OCI-LY1 (cell line): ENCODE measurements at regions not wholly inside any gene's neighbourhood (a gene's known extent, or its start where the extent isn't known, plus 50 kb on each side); places are given as distances from the start of the nearest gene placed in this dataset.

ENCODE experiments used
- H2AFZ ChIP-seq: fragments of 200-600 bp; sonication (generic), shearing (Covaris generic); 2 replicates; pipeline ENCODE4 v1.6.0; 2014; ENCODE audit warnings: antibody characterized with exemption, mild to moderate bottlenecking, low read length
- H3F3A ChIP-seq: fragments of 200-600 bp; sonication (generic), shearing (Covaris generic); 2 replicates; pipeline ENCODE4 v1.6.0; 2014; ENCODE audit warnings: mild to moderate bottlenecking, antibody characterized with exemption, low read length, moderate library complexity; ENCODE audit not compliant: insufficient read depth
- H3K27ac ChIP-seq: fragments of 200-600 bp; sonication (generic); 2 replicates; pipeline ENCODE4 v1.5.1; 2014; ENCODE audit warnings: low read length, mixed run types, mild to moderate bottlenecking, low read depth; ENCODE audit not compliant: poor library complexity, severe bottlenecking
- H3K27me3 ChIP-seq: fragments of 200-600 bp; sonication (generic); 2 replicates; pipeline ENCODE4 v1.6.0; 2014; ENCODE audit warnings: antibody characterized with exemption, mild to moderate bottlenecking, low read length, moderate library complexity; ENCODE audit not compliant: insufficient read depth
- H3K36me3 ChIP-seq: fragments of 200-600 bp; sonication (generic); 2 replicates; pipeline ENCODE4 v1.6.1; 2014; ENCODE audit warnings: mild to moderate bottlenecking, antibody characterized with exemption, low read length, moderate library complexity, mixed read lengths; ENCODE audit not compliant: insufficient read depth
- H3K4me1 ChIP-seq: fragments of 200-600 bp; sonication (generic); 2 replicates; pipeline ENCODE4 v1.5.1; 2014; ENCODE audit warnings: mild to moderate bottlenecking, low read length, moderate library complexity; ENCODE audit not compliant: insufficient read depth, severe bottlenecking
- H3K4me2 ChIP-seq: fragments of 200-600 bp; sonication (generic), shearing (Covaris generic); 2 replicates; pipeline ENCODE4 v1.6.1; 2014; ENCODE audit warnings: low read length
- H3K4me3 ChIP-seq: fragments of 200-600 bp; sonication (generic); 2 replicates; pipeline ENCODE4 v1.5.1; 2014; ENCODE audit warnings: low read length, low read depth, mild to moderate bottlenecking, mixed read lengths; ENCODE audit not compliant: poor library complexity, severe bottlenecking
- H3K79me2 ChIP-seq: fragments of 200-600 bp; shearing (Covaris generic); 2 replicates; pipeline ENCODE4 v1.6.1; 2016; ENCODE audit warnings: mixed run types, low read length, mixed read lengths; ENCODE audit not compliant: insufficient read depth
- H3K9ac ChIP-seq: fragments of 200-600 bp; sonication (generic), shearing (Covaris generic); 2 replicates; pipeline ENCODE4 v1.6.1; 2014; ENCODE audit warnings: mild to moderate bottlenecking, low read length, mixed read lengths
- H3K9me2 ChIP-seq: fragments of 200-600 bp; sonication (generic), shearing (Covaris generic); 2 replicates; pipeline ENCODE4 v1.6.1; 2014; ENCODE audit warnings: low read depth, mild to moderate bottlenecking, low read length, mixed read lengths
- H3K9me3 ChIP-seq: fragments of 200-600 bp; shearing (Covaris generic); 2 replicates; pipeline ENCODE4 v1.6.1; 2014; ENCODE audit warnings: low read length, mixed read lengths
- H4K20me1 ChIP-seq: fragments of 200-600 bp; sonication (generic), shearing (Covaris generic); 2 replicates; pipeline ENCODE4 v1.6.0; 2016; ENCODE audit warnings: mild to moderate bottlenecking, low read length; ENCODE audit not compliant: insufficient read depth
- EZH2 ChIP-seq: fragments of 200-600 bp; sonication (generic), shearing (Covaris generic); IDR thresholded peaks from 2 replicates; pipeline ENCODE4 v1.8.0; 2017; ENCODE audit warnings: borderline replicate concordance, mixed run types, mild to moderate bottlenecking, antibody characterized with exemption, low read length, moderate library complexity, mixed read lengths
- TF ChIP-seq, protein P1 (sequence below): fragments of 200-600 bp; sonication (generic), shearing (Covaris generic); IDR thresholded peaks from 2 replicates; pipeline ENCODE4 v1.5.1; 2017; ENCODE audit warnings: mild to moderate bottlenecking, antibody characterized with exemption, low read length, moderate library complexity, mixed read lengths

DNA sequence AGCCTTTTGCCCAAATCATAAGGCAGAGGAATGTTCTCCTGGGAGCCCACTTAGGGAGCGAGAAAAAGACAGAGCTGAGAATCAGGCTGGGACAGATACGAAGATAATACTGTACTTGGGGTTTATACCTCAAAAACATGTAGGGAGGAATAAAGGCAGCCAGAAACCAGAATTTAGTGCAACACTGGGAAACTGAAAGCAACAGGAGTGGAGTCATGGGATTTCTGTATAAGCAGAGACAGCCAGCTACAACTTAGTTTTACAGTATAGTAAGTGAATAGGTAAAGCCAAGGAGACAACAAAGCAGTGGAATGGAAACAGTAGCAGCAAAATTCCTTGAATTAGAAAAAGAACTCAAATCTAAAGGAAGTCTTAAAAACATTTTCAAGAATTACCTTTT is 413.2 kb downstream of the FAT4 start:
- H3K36me3 ChIP-seq: no peaks in the 10 kb centered on the region
- no peaks in the 10 kb centered on the region for H3K79me2 ChIP-seq
- H3F3A ChIP-seq: no peaks in the 10 kb centered on the region
- H2AFZ ChIP-seq: no peak overlapping the region
- H3K4me1 ChIP-seq: no peaks in the 10 kb centered on the region
- H3K4me3 ChIP-seq: no peak overlapping the region
- H3K9me3 ChIP-seq: no peaks in the 10 kb centered on the region
- no peak overlapping the region for H3K9ac ChIP-seq
- no peak overlapping the region for H3K4me2 ChIP-seq
- no peak for TF ChIP-seq EZH2
- TF ChIP-seq, protein P1, sequence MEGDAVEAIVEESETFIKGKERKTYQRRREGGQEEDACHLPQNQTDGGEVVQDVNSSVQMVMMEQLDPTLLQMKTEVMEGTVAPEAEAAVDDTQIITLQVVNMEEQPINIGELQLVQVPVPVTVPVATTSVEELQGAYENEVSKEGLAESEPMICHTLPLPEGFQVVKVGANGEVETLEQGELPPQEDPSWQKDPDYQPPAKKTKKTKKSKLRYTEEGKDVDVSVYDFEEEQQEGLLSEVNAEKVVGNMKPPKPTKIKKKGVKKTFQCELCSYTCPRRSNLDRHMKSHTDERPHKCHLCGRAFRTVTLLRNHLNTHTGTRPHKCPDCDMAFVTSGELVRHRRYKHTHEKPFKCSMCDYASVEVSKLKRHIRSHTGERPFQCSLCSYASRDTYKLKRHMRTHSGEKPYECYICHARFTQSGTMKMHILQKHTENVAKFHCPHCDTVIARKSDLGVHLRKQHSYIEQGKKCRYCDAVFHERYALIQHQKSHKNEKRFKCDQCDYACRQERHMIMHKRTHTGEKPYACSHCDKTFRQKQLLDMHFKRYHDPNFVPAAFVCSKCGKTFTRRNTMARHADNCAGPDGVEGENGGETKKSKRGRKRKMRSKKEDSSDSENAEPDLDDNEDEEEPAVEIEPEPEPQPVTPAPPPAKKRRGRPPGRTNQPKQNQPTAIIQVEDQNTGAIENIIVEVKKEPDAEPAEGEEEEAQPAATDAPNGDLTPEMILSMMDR: no peak
- H3K9me2 ChIP-seq: no peaks in the 10 kb centered on the region
- H3K27me3 ChIP-seq: no peaks in the 10 kb centered on the region
- no peaks in the 10 kb centered on the region for H4K20me1 ChIP-seq
- H3K27ac ChIP-seq: no peak overlapping the region

DNA sequence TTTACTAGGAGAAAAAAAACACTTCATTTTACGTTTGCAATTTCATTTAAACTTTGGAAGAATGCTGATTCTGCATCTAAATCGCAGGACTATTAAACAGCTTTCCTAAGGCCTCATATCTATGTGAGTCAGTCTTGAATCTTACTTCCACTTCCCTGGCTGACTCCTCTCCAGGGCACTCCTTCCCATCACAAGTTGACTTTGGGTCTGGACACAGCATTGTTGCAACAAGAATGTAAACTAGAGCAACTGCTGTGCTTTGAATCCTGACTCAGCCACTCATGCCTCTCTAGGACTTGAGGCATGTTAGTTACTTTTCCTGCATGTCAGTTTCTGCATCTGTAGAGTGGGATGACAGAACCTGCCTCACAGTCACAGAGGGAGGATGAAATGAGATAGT is 413.8 kb downstream of the FAT4 start:
- H4K20me1 ChIP-seq: no peaks in the 10 kb centered on the region
- no peaks in the 10 kb centered on the region for H3F3A ChIP-seq
- TF ChIP-seq EZH2: no peak
- TF ChIP-seq, protein P1: no peak
- no peaks in the 10 kb centered on the region for H3K9me2 ChIP-seq
- H3K79me2 ChIP-seq: no peaks in the 10 kb centered on the region
- no peaks in the 10 kb centered on the region for H3K4me1 ChIP-seq
- H2AFZ ChIP-seq: no peak overlapping the region
- no peaks in the 10 kb centered on the region for H3K9me3 ChIP-seq
- H3K4me2 ChIP-seq: no peak overlapping the region
- no peak overlapping the region for H3K9ac ChIP-seq
- H3K36me3 ChIP-seq: no peaks in the 10 kb centered on the region
- H3K4me3 ChIP-seq: no peak overlapping the region
- no peaks in the 10 kb centered on the region for H3K27me3 ChIP-seq
- no peak overlapping the region for H3K27ac ChIP-seq

DNA sequence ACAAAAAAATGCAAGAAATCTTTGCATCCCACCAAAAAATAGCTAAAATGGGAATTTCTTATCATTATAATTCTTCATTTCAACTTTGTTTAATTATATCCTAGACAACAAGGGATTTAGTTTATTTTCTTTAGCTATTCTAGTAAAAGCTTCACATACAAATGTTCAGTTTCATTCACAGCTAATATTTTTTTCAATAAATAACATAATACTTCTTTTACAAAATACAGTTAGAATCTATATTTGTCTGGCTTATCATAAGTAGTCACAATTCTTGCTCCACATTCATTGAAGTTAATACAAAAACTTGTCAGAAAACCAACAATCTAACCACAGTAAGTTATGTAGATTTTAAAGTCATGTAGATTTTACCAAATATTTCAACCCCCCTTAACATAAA is 414.4 kb downstream of the FAT4 start:
- H3K4me3 ChIP-seq: no peak overlapping the region
- H3K4me2 ChIP-seq: no peak overlapping the region
- no peaks in the 10 kb centered on the region for H3K9me3 ChIP-seq
- H3K36me3 ChIP-seq: no peaks in the 10 kb centered on the region
- no peaks in the 10 kb centered on the region for H4K20me1 ChIP-seq
- no peaks in the 10 kb centered on the region for H3F3A ChIP-seq
- TF ChIP-seq, protein P1: no peak
- no peak for TF ChIP-seq EZH2
- H2AFZ ChIP-seq: no peak overlapping the region
- H3K4me1 ChIP-seq: no peaks in the 10 kb centered on the region
- H3K27ac ChIP-seq: no peak overlapping the region
- H3K9ac ChIP-seq: no peak overlapping the region
- H3K27me3 ChIP-seq: no peaks in the 10 kb centered on the region
- H3K9me2 ChIP-seq: no peaks in the 10 kb centered on the region
- no peaks in the 10 kb centered on the region for H3K79me2 ChIP-seq
